Thyroid gland (tissue), 4 donors: ENCODE measurements at regions not wholly inside any gene's neighbourhood (a gene's known extent, or its start where the extent isn't known, plus 50 kb on each side); places are given as distances from the start of the nearest gene placed in this dataset.

Experiments
- CTCF ChIP-seq, 6 experiments: fragments of 200-600 bp in 3 of 6; fragments of 450-650 bp in 3 of 6; sonication (generic) in 3 of 6; IDR thresholded peaks; one replicate each; pipeline ENCODE4 v1.5.1; 2016 to 2019; ENCODE audit warnings: antibody characterized with exemption in 6 of 6, mild to moderate bottlenecking in 2 of 6, inconsistent platforms in 1 of 6, moderate library complexity in 1 of 6
- POLR2A ChIP-seq, 2 donors: fragments of 450-650 bp; IDR thresholded peaks; one replicate each; pipeline ENCODE4 v1.6.1; 2017; ENCODE audit warnings: antibody characterized with exemption in 2 of 2, mild to moderate bottlenecking in 2 of 2, moderate library complexity in 1 of 2

- TF ChIP-seq POLR2A (IDR thresholded peaks at IDR 0.05) = no peak
- no peak for TF ChIP-seq CTCF (IDR thresholded peaks at IDR 0.05)
Observed at GRCh38 chr17:429589-429988, 77.0 kb upstream of the RPH3AL start.
